ENCODE measurements at regions not wholly inside any gene's neighbourhood (a gene's known extent, or its start where the extent isn't known, plus 50 kb on each side); places are given as distances from the start of the nearest gene placed in this dataset.

- Histone ChIP-seq H3K9ac (ENCODE audit: control insufficient read depth, extremely low read depth, insufficient read depth, low read length) (no peak overlapping the region), H2AFZ (ENCODE audit: control insufficient read depth, low read length) (no peak overlapping the region), H3K79me2 (ENCODE audit: control insufficient read depth, insufficient read depth, low read length) (no peaks in the 10 kb centered on the region), H4K20me1 (ENCODE audit: control insufficient read depth, extremely low read depth, insufficient read depth, low read length) (no peaks in the 10 kb centered on the region), H3K4me3 (ENCODE audit: control insufficient read depth in 2 of 3, extremely low read depth in 1 of 3, insufficient read depth in 2 of 3, low read depth in 1 of 3, low read length in 3 of 3) (no peak overlapping the region), H3K4me2 (ENCODE audit: control insufficient read depth, extremely low read depth, insufficient read depth, low read depth, low read length) (no peak overlapping the region), H3K9me1 (ENCODE audit: control insufficient read depth, extremely low read depth, insufficient read depth, low read length) (no peaks in the 10 kb centered on the region), H3K4me1 (ENCODE audit: control insufficient read depth, extremely low read depth, insufficient read depth, low read length) (no peaks in the 10 kb centered on the region), H3K27me3 (ENCODE audit: control insufficient read depth, extremely low read depth, insufficient read depth, low read length) (no peaks in the 10 kb centered on the region), H3K27ac (ENCODE audit: control insufficient read depth, insufficient read depth, low read length) (no peak overlapping the region), H3K9me3 (ENCODE audit: control insufficient read depth, low read depth, low read length) (no peaks in the 10 kb centered on the region), H3K36me3 (ENCODE audit: control insufficient read depth in 2 of 2, extremely low read depth in 1 of 2, insufficient read depth in 2 of 2, low read length in 2 of 2) (no peaks in the 10 kb centered on the region)
- dilution Hi-C loops (cut with MboI; ENCODE audit: extremely low pct_ligation_motif_present, low sequenced_read_pairs): no loop called here
- TF ChIP-seq EZH2 (IDR thresholded peaks at IDR 0.05; ENCODE audit: low read length): no peak
- no peak for TF ChIP-seq CTCF (optimal IDR thresholded peaks at IDR 0.05 in 1 of 3, IDR thresholded peaks at IDR 0.05 in 1 of 3, conservative IDR thresholded peaks at IDR 0.05 in 1 of 3; ENCODE audit: extremely low read depth in 1 of 3, insufficient read depth in 2 of 3, low read length in 3 of 3)
- FAIRE-seq (no peak), DNase-seq (ENCODE audit: low read depth, low spot score) (no peak)
These were observed 869.2 kb downstream of the EFNA5 start for GRCh38 chr5:106801554-106801953.

GRCh38 chr5:106797996-106798395 is 872.7 kb downstream of the EFNA5 start:
- no peak overlapping the region for H3K9ac ChIP-seq (ENCODE audit: control insufficient read depth, extremely low read depth, insufficient read depth, low read length)
- H3K36me3 ChIP-seq (ENCODE audit: control insufficient read depth in 2 of 2, extremely low read depth in 1 of 2, insufficient read depth in 2 of 2, low read length in 2 of 2): no peaks in the 10 kb centered on the region
- no peak overlapping the region for H2AFZ ChIP-seq (ENCODE audit: control insufficient read depth, low read length)
- H3K27ac ChIP-seq (ENCODE audit: control insufficient read depth, insufficient read depth, low read length): no peak overlapping the region
- no peaks in the 10 kb centered on the region for H3K27me3 ChIP-seq (ENCODE audit: control insufficient read depth, extremely low read depth, insufficient read depth, low read length)
- H3K4me2 ChIP-seq (ENCODE audit: control insufficient read depth, extremely low read depth, insufficient read depth, low read depth, low read length): no peak overlapping the region
- H3K9me3 ChIP-seq (ENCODE audit: control insufficient read depth, low read depth, low read length): no peaks in the 10 kb centered on the region
- no peaks in the 10 kb centered on the region for H3K9me1 ChIP-seq (ENCODE audit: control insufficient read depth, extremely low read depth, insufficient read depth, low read length)
- dilution Hi-C loops (cut with MboI; ENCODE audit: extremely low pct_ligation_motif_present, low sequenced_read_pairs): no loop called here
- no peak overlapping the region for H3K4me3 ChIP-seq (ENCODE audit: control insufficient read depth in 2 of 3, extremely low read depth in 1 of 3, insufficient read depth in 2 of 3, low read depth in 1 of 3, low read length in 3 of 3)
- no peak for DNase-seq (ENCODE audit: low read depth, low spot score)
- FAIRE-seq: no peak
- H3K79me2 ChIP-seq (ENCODE audit: control insufficient read depth, insufficient read depth, low read length): no peaks in the 10 kb centered on the region
- H4K20me1 ChIP-seq (ENCODE audit: control insufficient read depth, extremely low read depth, insufficient read depth, low read length): no peaks in the 10 kb centered on the region
- TF ChIP-seq CTCF (optimal IDR thresholded peaks at IDR 0.05 in 1 of 3, IDR thresholded peaks at IDR 0.05 in 1 of 3, conservative IDR thresholded peaks at IDR 0.05 in 1 of 3; ENCODE audit: extremely low read depth in 1 of 3, insufficient read depth in 2 of 3, low read length in 3 of 3) (no peak), EZH2 (IDR thresholded peaks at IDR 0.05; ENCODE audit: low read length) (no peak)
- H3K4me1 ChIP-seq (ENCODE audit: control insufficient read depth, extremely low read depth, insufficient read depth, low read length): no peaks in the 10 kb centered on the region
